H1 (cell line): ENCODE measurements at regions not wholly inside any gene's neighbourhood (a gene's known extent, or its start where the extent isn't known, plus 50 kb on each side); places are given as distances from the start of the nearest gene placed in this dataset.

Source experiments
- BRCA1 ChIP-seq: IDR thresholded peaks from 2 replicates; pipeline ENCODE4 v1.6.1; 2012; ENCODE audit warnings: low read depth, low read length, improper control_type of control experiment
- EZH2 ChIP-seq: fragments of 200-600 bp; sonication (generic); IDR thresholded peaks from 2 replicates; pipeline ENCODE4 v1.7.1; 2012; ENCODE audit warnings: low read depth, mild to moderate bottlenecking, moderate library complexity, low read length, inconsistent platforms; ENCODE audit not compliant: severe bottlenecking
- KDM4A ChIP-seq: IDR thresholded peaks from one replicate; pipeline ENCODE4 v1.7.1; 2012; ENCODE audit warnings: low read depth, mild to moderate bottlenecking, moderate library complexity, low read length, inconsistent platforms; ENCODE audit not compliant: severe bottlenecking
- SIRT6 ChIP-seq: IDR thresholded peaks from one replicate; pipeline ENCODE4 v1.7.1; 2012; ENCODE audit warnings: low read length, inconsistent platforms
- TAF7 ChIP-seq: optimal IDR thresholded peaks from 2 replicates; pipeline ENCODE3; 2011; ENCODE audit warnings: low read depth, mild to moderate bottlenecking, inconsistent platforms, low read length, moderate library complexity, borderline replicate concordance

- no peak for TF ChIP-seq SIRT6
- TF ChIP-seq BRCA1 = no peak
- no peak for TF ChIP-seq EZH2
- no peak for TF ChIP-seq KDM4A
- TF ChIP-seq TAF7 = no peak
These were observed 273.5 kb upstream of the PCSK5 start (continued) for GRCh38 chr9:75616841-75617566.
